GM23338 (cell line): ENCODE measurements at regions not wholly inside any gene's neighbourhood (a gene's known extent, or its start where the extent isn't known, plus 50 kb on each side); places are given as distances from the start of the nearest gene placed in this dataset.

Experiments
- ATAC-seq: fragments of 200-7000 bp; cut with Tn5 transposase; 3 replicates; pipeline ENCODE4 v1.9.1; 2020
- DNase-seq: peaks from one replicate; pipeline ENCODE4 v3.0.0-alpha.2; 2015; ENCODE audit warnings: low spot score
- H2AFZ ChIP-seq: fragments of 200-600 bp; sonication (generic); 2 replicates; pipeline ENCODE4 v1.8.0; 2016; ENCODE audit warnings: antibody characterized with exemption, mild to moderate bottlenecking, moderate library complexity
- H3F3A ChIP-seq: fragments of 200-600 bp; sonication (generic); replicated peaks from 2 replicates; pipeline ENCODE4 v1.8.0; 2017; ENCODE audit warnings: antibody characterized with exemption, mixed run types, low read depth
- H3K27ac ChIP-seq: fragments of 200-600 bp; sonication (generic); 2 replicates; pipeline ENCODE4 v1.6.1; 2016; ENCODE audit warnings: low read depth
- H3K27me3 ChIP-seq: fragments of 200-600 bp; sonication (generic); 2 replicates; pipeline ENCODE4 v1.8.0; 2016; ENCODE audit warnings: mild to moderate bottlenecking, mixed run types, moderate library complexity; ENCODE audit not compliant: insufficient read depth
- H3K36me3 ChIP-seq: fragments of 200-600 bp; sonication (generic); 2 replicates; pipeline ENCODE4 v1.8.0; 2016; ENCODE audit warnings: mild to moderate bottlenecking; ENCODE audit not compliant: insufficient read depth
- H3K4me1 ChIP-seq: fragments of 200-600 bp; sonication (generic); 2 replicates; pipeline ENCODE4 v1.8.0; 2016; ENCODE audit warnings: mild to moderate bottlenecking, moderate library complexity; ENCODE audit not compliant: insufficient read depth
- H3K4me2 ChIP-seq: fragments of 200-600 bp; sonication (generic); 2 replicates; pipeline ENCODE4 v1.7.1; 2017; ENCODE audit warnings: mixed run types
- H3K4me3 ChIP-seq: fragments of 200-600 bp; sonication (generic); 2 replicates; pipeline ENCODE4 v1.6.1; 2016; ENCODE audit warnings: mixed run types
- H3K79me2 ChIP-seq: fragments of 200-600 bp; sonication (generic); replicated peaks from 2 replicates; pipeline ENCODE4 v1.8.0; 2017; ENCODE audit warnings: mild to moderate bottlenecking; ENCODE audit not compliant: insufficient read depth
- H3K9me2 ChIP-seq: fragments of 200-600 bp; sonication (generic); 2 replicates; pipeline ENCODE4 v1.8.0; 2017; ENCODE audit not compliant: insufficient read depth
- H4K20me1 ChIP-seq: fragments of 200-600 bp; sonication (generic); replicated peaks from 2 replicates; pipeline ENCODE4 v1.8.0; 2017; ENCODE audit warnings: mild to moderate bottlenecking; ENCODE audit not compliant: insufficient read depth
- H3K27ac Mint-ChIP-seq: 2 replicates; pipeline ENCODE4 v1.8.0; 2020; ENCODE audit warnings: inconsistent platforms, mild to moderate bottlenecking, moderate library complexity, mixed read lengths
- H3K27me3 Mint-ChIP-seq: 3 replicates; pipeline ENCODE4 v1.8.0; 2022; ENCODE audit warnings: low read depth, mild to moderate bottlenecking, moderate library complexity, mixed read lengths, inconsistent platforms; ENCODE audit not compliant: insufficient read depth, poor library complexity
- H3K36me3 Mint-ChIP-seq: 3 replicates; pipeline ENCODE4 v1.8.0; 2021; ENCODE audit warnings: low read depth, mild to moderate bottlenecking, inconsistent platforms, moderate library complexity, mixed read lengths
- H3K4me1 Mint-ChIP-seq: 3 replicates; pipeline ENCODE4 v1.8.0; 2020; ENCODE audit warnings: mild to moderate bottlenecking, inconsistent platforms, mixed read lengths
- H3K4me3 Mint-ChIP-seq: 3 replicates; pipeline ENCODE4 v1.8.0; 2021; ENCODE audit warnings: moderate library complexity, mild to moderate bottlenecking, inconsistent platforms, mixed read lengths
- H3K9me3 Mint-ChIP-seq: 3 replicates; pipeline ENCODE4 v1.8.0; 2020; ENCODE audit warnings: moderate library complexity, mild to moderate bottlenecking, inconsistent platforms, mixed read lengths
- EZH2 ChIP-seq: fragments of 200-600 bp; sonication (generic); IDR thresholded peaks from one replicate; pipeline ENCODE4 v1.8.0; 2017; ENCODE audit warnings: antibody characterized with exemption, mild to moderate bottlenecking, low read depth; ENCODE audit not compliant: unreplicated experiment
- EZH2phosphoT487 ChIP-seq: fragments of 200-600 bp; sonication (generic); IDR thresholded peaks from one replicate; pipeline ENCODE4 v1.8.1; 2018; ENCODE audit warnings: antibody characterized with exemption; ENCODE audit not compliant: unreplicated experiment
- NANOG ChIP-seq: IDR thresholded peaks from 2 replicates; pipeline ENCODE4 v1.6.1; 2016; ENCODE audit warnings: antibody characterized with exemption, borderline replicate concordance
- POLR2AphosphoS5 ChIP-seq: IDR thresholded peaks from 2 replicates; pipeline ENCODE4 v1.6.1; 2016; ENCODE audit warnings: antibody characterized with exemption, low read depth
- STAT1 ChIP-seq: IDR thresholded peaks from one replicate; pipeline ENCODE4 v1.6.1; 2016; ENCODE audit warnings: antibody characterized with exemption; ENCODE audit not compliant: unreplicated experiment
- ZNF331 ChIP-seq: fragments of 250-450 bp; sonication (Bioruptor Pico); IDR thresholded peaks from 2 replicates; pipeline ENCODE4 v1.5.0; 2020; ENCODE audit warnings: low read depth, mild to moderate bottlenecking, moderate library complexity
- TF ChIP-seq, protein P1 (sequence below): IDR thresholded peaks from one replicate; pipeline ENCODE4 v1.6.1; 2018; ENCODE audit warnings: antibody characterized with exemption; ENCODE audit not compliant: unreplicated experiment
- TF ChIP-seq, protein P2 (sequence below), 2 experiments: fragments of 200-600 bp in 1 of 2; sonication (generic) in 1 of 2; conservative IDR thresholded peaks; 2 replicates each; pipeline versions ENCODE4 v1.5.1 to v1.6.1; 2016 to 2017; ENCODE audit warnings: antibody characterized with exemption in 2 of 2, low read depth in 2 of 2, mild to moderate bottlenecking in 2 of 2, moderate library complexity in 1 of 2
- TF ChIP-seq, protein P3 (sequence below): fragments of 250-450 bp; sonication (Bioruptor Pico); IDR thresholded peaks from 2 replicates; pipeline ENCODE4 v1.5.0; 2020; ENCODE audit warnings: mild to moderate bottlenecking, moderate library complexity
- TF ChIP-seq, protein P4 (sequence below): IDR thresholded peaks from 2 replicates; pipeline ENCODE4 v1.6.1; 2016; ENCODE audit warnings: antibody characterized with exemption

DNA sequence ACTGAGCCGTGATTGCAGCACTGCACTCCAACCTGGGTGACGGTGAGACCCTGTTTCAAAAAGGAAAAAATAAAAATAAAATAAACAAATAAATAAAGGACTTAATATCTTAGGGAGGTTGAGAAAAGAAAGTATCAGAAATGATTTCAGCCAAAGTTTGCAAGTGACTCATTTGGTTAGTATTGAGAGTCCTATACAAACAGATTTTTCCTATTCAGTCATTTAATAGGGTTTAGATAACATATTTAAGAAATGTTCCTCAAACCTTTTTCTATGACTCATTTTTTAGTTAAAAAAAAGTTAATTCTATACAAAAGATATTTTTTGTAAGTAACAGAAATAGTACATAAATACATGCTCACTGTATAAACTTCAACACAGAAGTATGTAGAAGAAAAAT, 235.1 kb downstream of the GJA1 start:
- H3F3A ChIP-seq, result no peaks in the 10 kb centered on the region
- H3K4me2 ChIP-seq, result no peak overlapping the region
- H3K4me3 Mint-ChIP-seq, result no peak overlapping the region
- H3K36me3 ChIP-seq, result no peaks in the 10 kb centered on the region
- DNase-seq (no peak), ATAC-seq (no peak)
- H2AFZ ChIP-seq, result no peak overlapping the region
- H3K27me3 ChIP-seq, result no peaks in the 10 kb centered on the region
- H3K4me1 ChIP-seq, result no peaks in the 10 kb centered on the region
- H3K9me2 ChIP-seq, result no peaks in the 10 kb centered on the region
- TF ChIP-seq EZH2, result no peak
- H3K9me3 Mint-ChIP-seq, result no peaks in the 10 kb centered on the region
- H3K36me3 Mint-ChIP-seq, result no peaks in the 10 kb centered on the region
- no peak overlapping the region for H3K27ac ChIP-seq
- no peaks in the 10 kb centered on the region for H3K79me2 ChIP-seq
- H3K27ac Mint-ChIP-seq, result no peak overlapping the region
- H4K20me1 ChIP-seq, result no peaks in the 10 kb centered on the region
- H3K27me3 Mint-ChIP-seq, result no peaks in the 10 kb centered on the region
- H3K4me1 Mint-ChIP-seq, result no peaks in the 10 kb centered on the region
- no peak overlapping the region for H3K4me3 ChIP-seq

DNA sequence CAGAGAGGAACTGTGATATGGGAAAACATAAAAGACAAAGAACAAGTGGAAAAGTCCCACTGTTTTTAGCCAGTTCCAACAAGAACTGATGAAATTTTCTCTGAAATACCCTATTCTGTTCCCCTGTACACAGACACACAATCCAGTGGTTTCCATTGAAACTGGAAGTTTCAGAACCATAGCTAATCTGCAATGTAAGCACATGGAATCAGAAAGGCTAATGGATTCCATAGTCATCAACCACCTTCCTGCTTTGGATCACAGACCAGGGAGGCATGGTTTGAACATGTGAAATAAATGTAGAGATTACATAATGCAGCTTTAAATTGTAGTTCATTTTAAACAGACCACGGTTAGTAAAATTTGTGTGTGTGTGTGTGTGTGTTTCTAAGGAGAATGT, 242.1 kb downstream of the GJA1 start:
- no peaks in the 10 kb centered on the region for H3K27me3 ChIP-seq
- no peaks in the 10 kb centered on the region for H4K20me1 ChIP-seq
- no peak overlapping the region for H3K4me2 ChIP-seq
- H3F3A ChIP-seq, result no peaks in the 10 kb centered on the region
- no peak for DNase-seq
- H3K27ac ChIP-seq, result no peak overlapping the region
- Mint-ChIP-seq H3K27me3 (no peaks in the 10 kb centered on the region), H3K4me1 (peaks cover 9% of the 10 kb centered on the region), H3K4me3 (no peak overlapping the region), H3K9me3 (no peaks in the 10 kb centered on the region), H3K27ac (no peak overlapping the region), H3K36me3 (no peaks in the 10 kb centered on the region)
- ATAC-seq, result no peak
- no peaks in the 10 kb centered on the region for H3K79me2 ChIP-seq
- no peak overlapping the region for H2AFZ ChIP-seq
- H3K9me2 ChIP-seq, result no peaks in the 10 kb centered on the region
- H3K4me1 ChIP-seq, result peaks cover 10% of the 10 kb centered on the region
- H3K4me3 ChIP-seq, result no peak overlapping the region
- no peaks in the 10 kb centered on the region for H3K36me3 ChIP-seq
- TF ChIP-seq, protein P1, sequence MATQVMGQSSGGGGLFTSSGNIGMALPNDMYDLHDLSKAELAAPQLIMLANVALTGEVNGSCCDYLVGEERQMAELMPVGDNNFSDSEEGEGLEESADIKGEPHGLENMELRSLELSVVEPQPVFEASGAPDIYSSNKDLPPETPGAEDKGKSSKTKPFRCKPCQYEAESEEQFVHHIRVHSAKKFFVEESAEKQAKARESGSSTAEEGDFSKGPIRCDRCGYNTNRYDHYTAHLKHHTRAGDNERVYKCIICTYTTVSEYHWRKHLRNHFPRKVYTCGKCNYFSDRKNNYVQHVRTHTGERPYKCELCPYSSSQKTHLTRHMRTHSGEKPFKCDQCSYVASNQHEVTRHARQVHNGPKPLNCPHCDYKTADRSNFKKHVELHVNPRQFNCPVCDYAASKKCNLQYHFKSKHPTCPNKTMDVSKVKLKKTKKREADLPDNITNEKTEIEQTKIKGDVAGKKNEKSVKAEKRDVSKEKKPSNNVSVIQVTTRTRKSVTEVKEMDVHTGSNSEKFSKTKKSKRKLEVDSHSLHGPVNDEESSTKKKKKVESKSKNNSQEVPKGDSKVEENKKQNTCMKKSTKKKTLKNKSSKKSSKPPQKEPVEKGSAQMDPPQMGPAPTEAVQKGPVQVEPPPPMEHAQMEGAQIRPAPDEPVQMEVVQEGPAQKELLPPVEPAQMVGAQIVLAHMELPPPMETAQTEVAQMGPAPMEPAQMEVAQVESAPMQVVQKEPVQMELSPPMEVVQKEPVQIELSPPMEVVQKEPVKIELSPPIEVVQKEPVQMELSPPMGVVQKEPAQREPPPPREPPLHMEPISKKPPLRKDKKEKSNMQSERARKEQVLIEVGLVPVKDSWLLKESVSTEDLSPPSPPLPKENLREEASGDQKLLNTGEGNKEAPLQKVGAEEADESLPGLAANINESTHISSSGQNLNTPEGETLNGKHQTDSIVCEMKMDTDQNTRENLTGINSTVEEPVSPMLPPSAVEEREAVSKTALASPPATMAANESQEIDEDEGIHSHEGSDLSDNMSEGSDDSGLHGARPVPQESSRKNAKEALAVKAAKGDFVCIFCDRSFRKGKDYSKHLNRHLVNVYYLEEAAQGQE, result no peak
- TF ChIP-seq, protein P2, sequence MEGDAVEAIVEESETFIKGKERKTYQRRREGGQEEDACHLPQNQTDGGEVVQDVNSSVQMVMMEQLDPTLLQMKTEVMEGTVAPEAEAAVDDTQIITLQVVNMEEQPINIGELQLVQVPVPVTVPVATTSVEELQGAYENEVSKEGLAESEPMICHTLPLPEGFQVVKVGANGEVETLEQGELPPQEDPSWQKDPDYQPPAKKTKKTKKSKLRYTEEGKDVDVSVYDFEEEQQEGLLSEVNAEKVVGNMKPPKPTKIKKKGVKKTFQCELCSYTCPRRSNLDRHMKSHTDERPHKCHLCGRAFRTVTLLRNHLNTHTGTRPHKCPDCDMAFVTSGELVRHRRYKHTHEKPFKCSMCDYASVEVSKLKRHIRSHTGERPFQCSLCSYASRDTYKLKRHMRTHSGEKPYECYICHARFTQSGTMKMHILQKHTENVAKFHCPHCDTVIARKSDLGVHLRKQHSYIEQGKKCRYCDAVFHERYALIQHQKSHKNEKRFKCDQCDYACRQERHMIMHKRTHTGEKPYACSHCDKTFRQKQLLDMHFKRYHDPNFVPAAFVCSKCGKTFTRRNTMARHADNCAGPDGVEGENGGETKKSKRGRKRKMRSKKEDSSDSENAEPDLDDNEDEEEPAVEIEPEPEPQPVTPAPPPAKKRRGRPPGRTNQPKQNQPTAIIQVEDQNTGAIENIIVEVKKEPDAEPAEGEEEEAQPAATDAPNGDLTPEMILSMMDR (conservative IDR thresholded peaks at IDR 0.05; ENCODE audit: low read depth in 2 of 2), result no peak
- TF ChIP-seq, protein P3, sequence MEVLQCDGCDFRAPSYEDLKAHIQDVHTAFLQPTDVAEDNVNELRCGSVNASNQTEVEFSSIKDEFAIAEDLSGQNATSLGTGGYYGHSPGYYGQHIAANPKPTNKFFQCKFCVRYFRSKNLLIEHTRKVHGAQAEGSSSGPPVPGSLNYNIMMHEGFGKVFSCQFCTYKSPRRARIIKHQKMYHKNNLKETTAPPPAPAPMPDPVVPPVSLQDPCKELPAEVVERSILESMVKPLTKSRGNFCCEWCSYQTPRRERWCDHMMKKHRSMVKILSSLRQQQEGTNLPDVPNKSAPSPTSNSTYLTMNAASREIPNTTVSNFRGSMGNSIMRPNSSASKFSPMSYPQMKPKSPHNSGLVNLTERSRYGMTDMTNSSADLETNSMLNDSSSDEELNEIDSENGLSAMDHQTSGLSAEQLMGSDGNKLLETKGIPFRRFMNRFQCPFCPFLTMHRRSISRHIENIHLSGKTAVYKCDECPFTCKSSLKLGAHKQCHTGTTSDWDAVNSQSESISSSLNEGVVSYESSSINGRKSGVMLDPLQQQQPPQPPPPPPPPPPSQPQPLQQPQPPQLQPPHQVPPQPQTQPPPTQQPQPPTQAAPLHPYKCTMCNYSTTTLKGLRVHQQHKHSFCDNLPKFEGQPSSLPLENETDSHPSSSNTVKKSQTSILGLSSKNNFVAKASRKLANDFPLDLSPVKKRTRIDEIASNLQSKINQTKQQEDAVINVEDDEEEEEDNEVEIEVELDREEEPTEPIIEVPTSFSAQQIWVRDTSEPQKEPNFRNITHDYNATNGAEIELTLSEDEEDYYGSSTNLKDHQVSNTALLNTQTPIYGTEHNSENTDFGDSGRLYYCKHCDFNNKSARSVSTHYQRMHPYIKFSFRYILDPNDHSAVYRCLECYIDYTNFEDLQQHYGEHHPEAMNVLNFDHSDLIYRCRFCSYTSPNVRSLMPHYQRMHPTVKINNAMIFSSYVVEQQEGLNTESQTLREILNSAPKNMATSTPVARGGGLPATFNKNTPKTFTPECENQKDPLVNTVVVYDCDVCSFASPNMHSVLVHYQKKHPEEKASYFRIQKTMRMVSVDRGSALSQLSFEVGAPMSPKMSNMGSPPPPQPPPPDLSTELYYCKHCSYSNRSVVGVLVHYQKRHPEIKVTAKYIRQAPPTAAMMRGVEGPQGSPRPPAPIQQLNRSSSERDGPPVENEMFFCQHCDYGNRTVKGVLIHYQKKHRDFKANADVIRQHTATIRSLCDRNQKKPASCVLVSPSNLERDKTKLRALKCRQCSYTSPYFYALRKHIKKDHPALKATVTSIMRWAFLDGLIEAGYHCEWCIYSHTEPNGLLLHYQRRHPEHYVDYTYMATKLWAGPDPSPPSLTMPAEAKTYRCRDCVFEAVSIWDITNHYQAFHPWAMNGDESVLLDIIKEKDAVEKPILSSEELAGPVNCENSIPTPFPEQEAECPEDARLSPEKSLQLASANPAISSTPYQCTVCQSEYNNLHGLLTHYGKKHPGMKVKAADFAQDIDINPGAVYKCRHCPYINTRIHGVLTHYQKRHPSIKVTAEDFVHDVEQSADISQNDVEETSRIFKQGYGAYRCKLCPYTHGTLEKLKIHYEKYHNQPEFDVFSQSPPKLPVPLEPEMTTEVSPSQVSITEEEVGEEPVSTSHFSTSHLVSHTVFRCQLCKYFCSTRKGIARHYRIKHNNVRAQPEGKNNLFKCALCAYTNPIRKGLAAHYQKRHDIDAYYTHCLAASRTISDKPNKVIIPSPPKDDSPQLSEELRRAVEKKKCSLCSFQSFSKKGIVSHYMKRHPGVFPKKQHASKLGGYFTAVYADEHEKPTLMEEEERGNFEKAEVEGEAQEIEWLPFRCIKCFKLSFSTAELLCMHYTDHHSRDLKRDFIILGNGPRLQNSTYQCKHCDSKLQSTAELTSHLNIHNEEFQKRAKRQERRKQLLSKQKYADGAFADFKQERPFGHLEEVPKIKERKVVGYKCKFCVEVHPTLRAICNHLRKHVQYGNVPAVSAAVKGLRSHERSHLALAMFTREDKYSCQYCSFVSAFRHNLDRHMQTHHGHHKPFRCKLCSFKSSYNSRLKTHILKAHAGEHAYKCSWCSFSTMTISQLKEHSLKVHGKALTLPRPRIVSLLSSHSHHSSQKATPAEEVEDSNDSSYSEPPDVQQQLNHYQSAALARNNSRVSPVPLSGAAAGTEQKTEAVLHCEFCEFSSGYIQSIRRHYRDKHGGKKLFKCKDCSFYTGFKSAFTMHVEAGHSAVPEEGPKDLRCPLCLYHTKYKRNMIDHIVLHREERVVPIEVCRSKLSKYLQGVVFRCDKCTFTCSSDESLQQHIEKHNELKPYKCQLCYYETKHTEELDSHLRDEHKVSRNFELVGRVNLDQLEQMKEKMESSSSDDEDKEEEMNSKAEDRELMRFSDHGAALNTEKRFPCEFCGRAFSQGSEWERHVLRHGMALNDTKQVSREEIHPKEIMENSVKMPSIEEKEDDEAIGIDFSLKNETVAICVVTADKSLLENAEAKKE (CRISPR knock-in tag), result no peak
- no peak for TF ChIP-seq POLR2AphosphoS5
- TF ChIP-seq EZH2, result no peak
- TF ChIP-seq EZH2phosphoT487, result no peak
- TF ChIP-seq ZNF331 (CRISPR knock-in tag), result no peak
- TF ChIP-seq, protein P4, sequence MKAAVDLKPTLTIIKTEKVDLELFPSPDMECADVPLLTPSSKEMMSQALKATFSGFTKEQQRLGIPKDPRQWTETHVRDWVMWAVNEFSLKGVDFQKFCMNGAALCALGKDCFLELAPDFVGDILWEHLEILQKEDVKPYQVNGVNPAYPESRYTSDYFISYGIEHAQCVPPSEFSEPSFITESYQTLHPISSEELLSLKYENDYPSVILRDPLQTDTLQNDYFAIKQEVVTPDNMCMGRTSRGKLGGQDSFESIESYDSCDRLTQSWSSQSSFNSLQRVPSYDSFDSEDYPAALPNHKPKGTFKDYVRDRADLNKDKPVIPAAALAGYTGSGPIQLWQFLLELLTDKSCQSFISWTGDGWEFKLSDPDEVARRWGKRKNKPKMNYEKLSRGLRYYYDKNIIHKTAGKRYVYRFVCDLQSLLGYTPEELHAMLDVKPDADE, result no peak
- TF ChIP-seq STAT1, result no peak
- TF ChIP-seq NANOG, result no peak
